ENCODE measurements at regions not wholly inside any gene's neighbourhood (a gene's known extent, or its start where the extent isn't known, plus 50 kb on each side); places are given as distances from the start of the nearest gene placed in this dataset.
A peak's percentile ranks its signal among the peaks of the same experiment; 100 is the strongest.
"Not testable (repeated sequence)": the region's sequence is repeated elsewhere in the genome, so short reads cannot be mapped to it uniquely, and the experiment has no call there.

- DNase-seq = no peak
Observed at GRCh38 chr1:29427614-29428279, 191.4 kb downstream of the PTPRU start.

GRCh38 chr1:29426701-29427279, 190.5 kb downstream of the PTPRU start:
- DNase-seq = peak; percentile 89

DNA sequence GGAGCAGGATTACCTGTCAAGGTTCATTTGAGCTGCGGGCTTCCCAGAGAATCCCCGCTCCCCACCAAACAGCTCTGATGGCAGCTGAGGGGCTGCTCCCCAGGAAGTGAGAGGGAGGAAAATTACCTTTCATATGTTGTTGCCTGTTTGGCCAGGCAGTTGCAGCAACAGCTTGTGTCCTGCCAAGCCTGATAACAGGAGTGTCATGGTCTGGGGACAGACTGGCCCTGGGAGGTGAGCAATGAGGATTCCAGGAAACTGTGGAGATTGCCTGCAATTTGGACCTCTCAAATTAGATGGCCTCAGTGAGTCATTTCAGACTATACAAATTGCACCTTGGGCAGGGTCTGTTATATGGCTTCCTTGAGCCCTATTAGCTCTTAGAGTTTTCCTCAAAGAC, 189.3 kb downstream of the PTPRU start:
- no peak for DNase-seq

- DNase-seq = no peak
Observed at GRCh38 chr1:29424266-29424665, 187.9 kb downstream of the PTPRU start.

- DNase-seq = no peak
Observed at GRCh38 chr1:29420202-29420601, 183.9 kb downstream of the PTPRU start.

DNA sequence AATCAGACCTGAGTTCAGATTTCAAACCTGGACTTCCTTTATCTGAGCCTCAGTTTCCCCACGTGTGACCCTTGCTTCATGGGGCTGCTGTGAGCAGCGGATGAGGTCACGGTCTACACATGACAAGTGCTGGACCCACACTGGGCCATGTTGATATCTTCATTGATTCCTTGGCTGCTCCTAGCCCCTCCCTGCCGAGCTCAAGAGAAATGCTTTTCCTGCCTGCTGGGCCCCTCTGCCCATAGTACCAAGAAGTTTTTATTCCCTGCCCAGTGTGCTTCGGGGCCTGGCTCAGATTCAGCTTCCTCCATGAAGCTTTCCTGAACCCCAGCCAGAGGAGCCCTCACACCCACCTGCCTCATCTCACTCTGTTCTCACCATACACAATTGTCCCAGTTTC, 181.6 kb downstream of the PTPRU start:
- DNase-seq = no peak

GRCh38 chr1:29417147-29417858, 181.0 kb downstream of the PTPRU start:
- no peak for DNase-seq

GRCh38 chr1:29416267-29417146, 180.2 kb downstream of the PTPRU start:
- DNase-seq = no peak

- no peak for DNase-seq
Observed at GRCh38 chr1:29415861-29416260, 179.5 kb downstream of the PTPRU start.

- peak; percentile 46 for DNase-seq
Observed at GRCh38 chr1:29415156-29415830, 179.0 kb downstream of the PTPRU start.

- DNase-seq = no peak
Observed at GRCh38 chr1:29414086-29414485, 177.8 kb downstream of the PTPRU start.

DNA sequence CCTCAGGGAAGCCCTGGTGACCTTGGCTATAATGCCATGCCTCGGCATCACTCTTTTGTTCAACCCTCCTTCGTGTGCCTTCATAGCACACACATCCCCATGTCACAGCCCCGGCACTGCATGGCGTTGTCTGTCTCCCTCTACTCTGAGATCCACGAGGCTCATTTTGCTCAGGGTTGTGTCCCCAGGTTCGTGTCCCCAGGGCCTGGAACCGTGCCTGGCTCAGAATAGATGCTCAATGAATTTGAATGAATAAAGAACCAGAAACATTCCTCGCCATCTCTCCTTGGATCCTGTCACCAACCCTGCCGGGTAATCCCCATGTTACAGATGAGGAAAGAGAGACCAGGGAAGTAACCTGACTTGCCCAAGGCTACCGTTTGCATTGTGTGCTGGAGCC, 177.3 kb downstream of the PTPRU start:
- DNase-seq = no peak

GRCh38 chr1:29412591-29412990, 176.3 kb downstream of the PTPRU start:
- DNase-seq = no peak

- no peak for DNase-seq
Observed at GRCh38 chr1:29410476-29410875, 174.2 kb downstream of the PTPRU start.

- no peak for DNase-seq
Observed at GRCh38 chr1:29409616-29410015, 173.3 kb downstream of the PTPRU start.

DNA sequence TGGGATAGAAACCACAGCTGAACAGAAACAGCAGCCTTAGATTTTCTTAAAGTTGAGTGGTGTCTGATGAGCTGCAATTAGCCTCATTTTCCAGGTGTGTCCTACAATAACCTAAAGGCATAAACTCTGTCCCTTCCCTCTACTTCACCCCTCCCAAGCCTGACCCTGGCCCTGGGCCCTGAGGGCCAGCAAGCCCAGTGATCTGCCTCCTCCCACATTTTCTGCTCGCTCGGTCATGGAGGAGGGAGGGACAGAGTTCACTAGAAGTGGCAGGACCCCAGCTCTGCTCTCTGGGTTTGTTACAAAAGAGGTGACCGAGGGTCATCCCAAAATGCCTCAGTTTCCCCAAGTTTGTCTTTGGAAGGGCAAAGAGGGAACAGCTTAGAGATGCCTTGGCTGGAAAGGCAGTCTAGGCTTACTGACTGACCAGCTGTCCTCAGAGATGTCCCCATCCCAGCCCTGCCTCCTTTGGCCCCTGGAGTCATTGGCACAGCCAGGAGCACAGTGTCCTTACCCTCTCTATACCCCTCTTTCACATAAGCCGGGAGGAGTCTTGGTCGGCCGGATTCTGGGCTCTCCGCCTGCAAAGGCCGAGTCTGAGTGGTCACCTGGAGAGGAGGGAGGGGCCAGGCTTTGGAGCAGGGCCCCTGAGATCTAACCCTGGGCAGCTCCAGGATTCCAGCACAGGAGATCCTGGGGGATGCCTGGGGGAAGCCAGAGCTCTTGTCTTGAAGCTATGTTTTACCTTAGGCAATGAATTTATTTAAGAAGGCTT, 172.7 kb downstream of the PTPRU start:
- DNase-seq = no peak

DNA sequence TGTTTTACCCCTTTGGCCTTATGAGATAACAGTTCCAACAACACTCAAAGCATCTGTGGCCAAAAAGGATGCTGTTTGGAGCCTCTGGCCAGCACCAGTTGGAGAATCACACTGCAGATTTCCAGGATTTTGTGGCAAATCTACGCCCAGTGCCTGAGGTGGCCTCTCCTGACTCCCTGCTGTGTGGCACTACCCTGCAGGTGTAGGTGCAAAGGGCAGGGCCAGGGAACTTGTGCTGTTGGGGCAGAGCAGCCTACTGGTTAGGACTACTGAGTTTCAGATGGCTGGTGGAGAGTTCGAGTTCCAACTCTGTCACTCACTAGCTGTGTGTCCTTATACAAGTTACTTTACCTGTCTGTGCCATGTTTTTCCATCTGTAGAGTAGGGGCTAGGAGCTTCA, 170.5 kb downstream of the PTPRU start:
- no peak for DNase-seq

DNA sequence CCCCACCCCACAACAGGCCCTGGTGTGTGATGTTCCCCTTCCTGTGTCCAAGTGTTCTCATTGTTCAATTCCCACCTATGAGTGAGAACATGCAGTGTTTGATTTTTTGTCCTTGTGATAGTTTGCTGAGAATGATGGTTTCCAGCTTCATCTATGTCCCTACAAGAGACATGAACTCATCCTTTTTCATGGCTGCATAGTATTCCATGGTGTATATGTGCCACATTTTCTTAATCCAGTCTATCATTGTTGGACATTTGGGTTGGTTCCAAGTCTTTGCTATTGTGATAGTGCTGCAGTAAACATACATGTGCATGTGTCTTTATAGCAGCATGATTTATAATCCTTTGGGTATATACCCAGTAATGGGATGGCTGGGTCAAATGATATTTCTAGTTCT, 163.9 kb downstream of the PTPRU start:
- not testable (repeated sequence) for DNase-seq

GRCh38 chr1:29399465-29399864, 163.1 kb downstream of the PTPRU start:
- DNase-seq = no peak

GRCh38 chr1:29398431-29398830, 162.1 kb downstream of the PTPRU start:
- no peak for DNase-seq

- no peak for DNase-seq
Observed at GRCh38 chr1:29397981-29398380, 161.7 kb downstream of the PTPRU start.

DNA sequence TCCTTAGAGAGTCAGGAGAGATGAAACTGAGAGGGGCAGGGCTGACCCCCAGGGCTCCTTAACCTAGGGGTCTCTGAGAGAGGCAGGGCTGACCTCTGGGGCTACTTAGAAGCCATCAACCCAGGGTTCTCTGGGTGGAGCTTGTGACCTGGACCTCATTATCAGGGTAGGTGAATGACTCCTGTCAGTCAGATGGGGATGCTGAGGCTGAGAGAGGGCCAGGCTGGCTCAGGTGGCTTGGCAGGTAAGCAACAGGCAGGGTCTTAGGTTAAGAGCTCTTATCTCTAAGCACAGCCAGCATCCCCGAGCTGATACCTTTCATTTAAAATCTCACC, 160.9 kb downstream of the PTPRU start:
- DNase-seq = no peak

Measured in NCI-H524 treated with DMSO at 0.1 percent for 48 hours (cell line).